Stimulated activated CD4-positive, alpha-beta T cell treated with anti-CD3 and anti-CD28 coated beads, Interleukin-2, amount 100 ng/mL, for 48 hours (primary cell): ENCODE measurements at regions not wholly inside any gene's neighbourhood (a gene's known extent, or its start where the extent isn't known, plus 50 kb on each side); places are given as distances from the start of the nearest gene placed in this dataset.
"Not testable (repeated sequence)": the region's sequence is repeated elsewhere in the genome, so short reads cannot be mapped to it uniquely, and the experiment has no call there.

Experiments
- DNase-seq, 2 donors: peaks; one replicate each; pipeline ENCODE4 v3.0.0-alpha.2; 2020

- DNase-seq = no peak
Observed at GRCh38 chr13:60671386-60671785, 274.4 kb downstream of the TDRD3 start.

- no peak for DNase-seq
Observed at GRCh38 chr13:60663788-60664187, 266.8 kb downstream of the TDRD3 start.

DNA sequence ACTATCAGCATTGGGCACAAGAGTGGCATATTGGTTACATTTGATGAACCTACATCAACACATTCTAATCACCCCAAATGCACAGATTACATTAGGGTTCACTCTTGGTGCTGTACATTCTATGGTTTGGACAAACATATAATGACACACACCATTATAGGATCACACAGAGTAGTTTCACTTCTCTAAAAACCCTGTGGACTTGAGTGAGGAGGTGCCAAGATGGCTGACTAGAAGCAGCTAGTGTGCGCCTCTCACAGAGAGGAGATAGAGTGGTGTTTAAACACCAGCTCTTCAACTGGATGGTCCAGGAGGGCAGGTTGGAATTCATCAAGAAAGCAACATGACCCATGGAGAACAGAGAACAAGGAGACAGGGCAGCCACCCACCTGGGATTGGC lies 265.6 kb downstream of the TDRD3 start:
- no peak for DNase-seq

GRCh38 chr13:60661521-60661920 lies 264.5 kb downstream of the TDRD3 start:
- no peak for DNase-seq

DNA sequence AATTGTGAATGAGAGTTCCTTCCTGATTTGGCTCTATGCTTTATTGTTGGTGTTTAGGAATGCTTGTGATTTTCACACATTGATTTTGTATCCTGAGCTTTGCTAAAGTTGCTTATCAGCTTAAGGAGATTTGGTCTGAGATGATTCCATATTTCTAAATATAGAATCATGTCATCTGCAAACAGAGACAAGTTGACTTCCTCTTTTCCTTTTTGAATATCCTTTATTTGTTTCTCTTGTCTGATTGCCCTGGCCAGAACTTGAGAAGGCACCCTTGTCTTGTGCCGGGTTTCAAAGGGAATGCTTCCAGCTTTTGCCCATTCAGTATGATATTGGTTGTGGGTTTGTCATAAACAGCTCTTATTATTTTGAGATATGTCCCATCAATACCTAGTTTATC lies 260.6 kb downstream of the TDRD3 start:
- not testable (repeated sequence) for DNase-seq

DNA sequence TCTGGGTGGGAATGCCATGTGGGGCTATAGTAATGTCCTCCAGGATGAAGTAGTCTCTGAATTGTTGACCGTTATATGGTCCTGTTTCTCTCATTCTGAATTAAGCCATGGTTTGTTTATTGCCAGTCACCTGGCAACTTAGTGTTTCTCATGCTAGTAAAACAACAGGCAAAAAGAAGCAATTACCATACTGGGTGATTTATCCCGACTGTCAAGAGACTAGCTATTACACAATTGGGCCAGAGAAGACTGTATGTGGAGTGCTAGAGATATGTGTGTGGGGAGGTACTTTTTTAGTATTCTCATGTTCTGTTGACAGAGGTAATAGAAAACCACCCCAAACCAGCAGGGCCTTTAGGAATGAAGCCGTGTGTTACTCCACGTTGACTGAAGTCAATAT lies 258.2 kb downstream of the TDRD3 start:
- no peak for DNase-seq

DNA sequence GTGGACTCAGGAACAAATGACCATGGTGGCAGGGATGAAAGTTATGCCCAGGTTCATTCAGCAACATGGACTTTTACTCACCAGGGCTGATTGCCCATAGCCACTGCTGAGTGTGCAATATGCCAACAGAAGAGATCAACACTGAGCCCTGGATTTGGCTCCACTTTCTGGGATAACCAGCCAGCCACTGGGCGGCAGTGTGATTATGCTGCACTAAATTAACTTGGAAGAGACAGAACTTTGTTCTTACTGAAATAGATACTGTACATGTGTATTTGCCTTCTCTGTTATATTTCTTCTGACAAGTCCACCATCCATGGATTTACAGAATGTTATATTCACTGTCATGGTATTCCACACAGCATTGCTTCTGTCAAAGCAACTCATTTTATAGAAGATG lies 257.4 kb downstream of the TDRD3 start:
- no peak for DNase-seq

DNA sequence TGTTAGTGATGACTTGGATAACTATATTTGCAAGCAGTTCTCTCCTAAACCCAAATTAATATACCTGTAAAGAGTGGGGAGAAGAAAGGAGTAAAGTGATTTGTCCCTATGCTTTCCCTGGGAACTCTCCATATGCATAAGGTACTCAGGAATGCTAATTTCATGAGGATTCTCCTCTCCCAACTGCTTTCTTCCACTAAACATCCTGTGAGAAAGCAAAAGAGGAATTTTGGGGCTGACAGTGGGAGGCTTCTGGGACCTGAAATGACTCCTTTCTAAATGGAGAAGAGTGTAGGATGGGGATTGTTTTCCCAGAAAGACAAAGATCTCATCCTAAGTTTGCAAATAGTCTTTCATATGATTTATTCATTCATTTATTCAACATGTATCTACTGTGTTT lies 250.5 kb downstream of the TDRD3 start:
- DNase-seq = no peak

- DNase-seq = no peak
Observed at GRCh38 chr13:60646620-60647019, 249.6 kb downstream of the TDRD3 start.

- DNase-seq = no peak
Observed at GRCh38 chr13:60645676-60646075, 248.7 kb downstream of the TDRD3 start.

GRCh38 chr13:60642552-60642951 lies 245.5 kb downstream of the TDRD3 start:
- no peak for DNase-seq

- DNase-seq = no peak
Observed at GRCh38 chr13:60629158-60629557, 232.1 kb downstream of the TDRD3 start.

DNA sequence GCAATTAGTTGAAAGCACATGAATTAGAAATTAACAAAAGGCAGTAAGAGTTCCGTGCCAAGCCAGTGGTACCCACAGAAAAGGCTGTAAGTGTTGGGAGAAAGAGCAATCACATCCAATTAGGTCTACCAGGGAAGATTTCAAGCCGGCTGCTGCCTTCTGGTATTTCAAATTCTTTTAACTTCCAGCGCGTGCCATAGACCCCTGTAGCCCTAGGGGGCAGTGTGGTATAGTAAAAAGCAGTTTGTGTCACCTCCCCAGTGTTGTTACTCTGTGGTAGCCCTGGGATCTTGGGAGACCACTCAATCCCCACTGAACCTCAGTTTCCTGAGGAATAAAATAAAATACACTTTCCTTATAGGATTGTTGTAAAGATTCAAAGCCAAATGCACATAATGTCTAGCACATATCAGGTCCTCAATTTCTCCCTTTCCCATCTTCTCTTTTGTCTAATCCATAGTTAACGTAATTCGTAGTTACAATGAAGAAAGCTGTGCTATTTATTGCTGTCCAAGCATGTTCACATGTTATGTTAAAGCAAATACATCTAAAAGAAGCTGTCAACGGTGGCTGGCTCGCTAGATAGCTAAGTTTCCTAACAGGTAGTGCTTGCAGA lies 230.2 kb downstream of the TDRD3 start:
- peak in 1 of 2 donors; percentile 5 for DNase-seq
